IMR-90 (cell line): ENCODE measurements at regions not wholly inside any gene's neighbourhood (a gene's known extent, or its start where the extent isn't known, plus 50 kb on each side); places are given as distances from the start of the nearest gene placed in this dataset.

Experiments
- ATAC-seq: fragments of 200-7000 bp; cut with Tn5 transposase; 2 replicates; pipeline ENCODE4 v1.9.1; 2020; ENCODE audit warnings: low read depth, mild to moderate bottlenecking, moderate library complexity
- BruUV-seq: library from RNA; stranded (reverse); fragments of 400-500 nt; replicated peaks from 2 replicates; lab custom pipeline; 2021; lab: Mats Ljungman, UMichigan
- CTCF ChIA-PET: fragments of 300-600 bp; formaldehyde crosslinking; extraction: SDS; loops from one replicate; lab custom pipeline; 2021; ENCODE audit warnings: antibody characterized with exemption; lab: Yijun Ruan, JAX
- POLR2A ChIA-PET: fragments of 300-600 bp; sonication (Branson Sonifier 250); formaldehyde crosslinking; loops from one replicate; lab custom pipeline; 2022; ENCODE audit warnings: antibody characterized with exemption; ENCODE audit not compliant: unreplicated experiment; lab: Charles Lee
- DNase-seq: peaks from one replicate; pipeline ENCODE4 v3.0.0; 2013
- H2AFZ ChIP-seq: replicated peaks from 2 replicates; pipeline ENCODE3; 2013; ENCODE audit warnings: low read length, mild to moderate bottlenecking; ENCODE audit not compliant: poor library complexity
- H2AK5ac ChIP-seq: 2 replicates; pipeline ENCODE4 v1.6.1; 2013; ENCODE audit warnings: low read depth, low read length, inconsistent platforms
- H2AK9ac ChIP-seq: replicated peaks from 2 replicates; pipeline ENCODE3; 2013; ENCODE audit warnings: mild to moderate bottlenecking, low read depth, low read length, moderate library complexity; ENCODE audit not compliant: poor library complexity
- H2BK120ac ChIP-seq: 2 replicates; pipeline ENCODE4 v1.6.1; 2013; ENCODE audit warnings: low read depth, low read length, inconsistent platforms
- H2BK15ac ChIP-seq: 3 replicates; pipeline ENCODE4 v1.6.1; 2013; ENCODE audit warnings: low read depth, low read length, inconsistent platforms
- H2BK20ac ChIP-seq: 2 replicates; pipeline ENCODE4 v1.6.1; 2013; ENCODE audit warnings: low read depth, mild to moderate bottlenecking, inconsistent platforms, low read length, moderate library complexity
- H2BK5ac ChIP-seq: 2 replicates; pipeline ENCODE4 v1.6.1; 2013; ENCODE audit warnings: mild to moderate bottlenecking, low read depth, low read length, inconsistent platforms; ENCODE audit not compliant: poor library complexity, severe bottlenecking
- H3K14ac ChIP-seq: replicated peaks from 2 replicates; pipeline ENCODE4 v1.6.1; 2013; ENCODE audit warnings: low read depth, low read length, inconsistent platforms
- H3K18ac ChIP-seq: 2 replicates; pipeline ENCODE4 v1.6.1; 2013; ENCODE audit warnings: low read depth, low read length, control low read depth
- H3K23ac ChIP-seq: 2 replicates; pipeline ENCODE4 v1.6.1; 2013; ENCODE audit warnings: low read depth, low read length, inconsistent platforms
- H3K27ac ChIP-seq: 2 replicates; pipeline ENCODE4 v1.5.1; 2013; ENCODE audit warnings: mild to moderate bottlenecking, control low read depth, low read length; ENCODE audit not compliant: insufficient read depth
- H3K27me3 ChIP-seq: 2 replicates; pipeline ENCODE4 v1.6.1; 2013; ENCODE audit warnings: low read length; ENCODE audit not compliant: control insufficient read depth, insufficient read depth
- H3K36me3 ChIP-seq: 2 replicates; pipeline ENCODE4 v1.6.1; 2013; ENCODE audit warnings: low read length, mixed read lengths; ENCODE audit not compliant: control insufficient read depth, insufficient read depth
- H3K4ac ChIP-seq: 2 replicates; pipeline ENCODE4 v1.6.1; 2013; ENCODE audit warnings: low read depth, low read length, inconsistent platforms
- H3K4me1 ChIP-seq: 2 replicates; pipeline ENCODE4 v1.6.1; 2013; ENCODE audit warnings: low read length, mixed read lengths; ENCODE audit not compliant: control insufficient read depth, insufficient read depth
- H3K4me2 ChIP-seq: 2 replicates; pipeline ENCODE4 v1.6.1; 2013; ENCODE audit warnings: low read depth, mild to moderate bottlenecking, control low read depth, low read length, moderate library complexity
- H3K4me3 ChIP-seq: 2 replicates; pipeline ENCODE4 v1.5.1; 2013; ENCODE audit warnings: low read depth, mild to moderate bottlenecking, control low read depth, low read length, moderate library complexity; ENCODE audit not compliant: insufficient read depth
- H3K56ac ChIP-seq: 2 replicates; pipeline ENCODE4 v1.6.1; 2013; ENCODE audit warnings: low read length, inconsistent platforms; ENCODE audit not compliant: insufficient read depth; ENCODE audit errors: extremely low read depth
- H3K79me1 ChIP-seq, 2 experiments: 2 replicates each; pipeline ENCODE4 v1.6.1; 2013; ENCODE audit warnings: low read length in 2 of 2, inconsistent platforms in 1 of 2, low read depth in 1 of 2
- H3K9ac ChIP-seq: 2 replicates; pipeline ENCODE4 v1.6.1; 2013; ENCODE audit warnings: low read depth, low read length, control low read depth
- H3K9me1 ChIP-seq: 2 replicates; pipeline ENCODE4 v1.6.1; 2013; ENCODE audit warnings: low read length, inconsistent platforms; ENCODE audit not compliant: insufficient read depth
- H3K9me3 ChIP-seq: 2 replicates; pipeline ENCODE4 v1.6.1; 2013; ENCODE audit warnings: low read length; ENCODE audit not compliant: control insufficient read depth, insufficient read depth
- H4K20me1 ChIP-seq: 2 replicates; pipeline ENCODE4 v1.6.1; 2013; ENCODE audit warnings: low read length, inconsistent platforms; ENCODE audit not compliant: insufficient read depth
- H4K5ac ChIP-seq: 2 replicates; pipeline ENCODE4 v1.6.1; 2013; ENCODE audit warnings: mild to moderate bottlenecking, low read depth, low read length, control low read depth
- H4K8ac ChIP-seq, 2 experiments: 2 replicates each; pipeline ENCODE4 v1.6.1; 2013; ENCODE audit warnings: low read depth in 2 of 2, low read length in 2 of 2, control low read depth in 1 of 2, inconsistent platforms in 1 of 2
- H4K91ac ChIP-seq: 2 replicates; pipeline ENCODE4 v1.6.1; 2013; ENCODE audit warnings: low read depth, low read length, inconsistent platforms; ENCODE audit not compliant: insufficient read depth
- CEBPB ChIP-seq: IDR thresholded peaks from 2 replicates; pipeline ENCODE4 v1.6.1; 2012; ENCODE audit warnings: low read depth, low read length, improper control_type of control experiment
- MAZ ChIP-seq: IDR thresholded peaks from 2 replicates; pipeline ENCODE4 v1.6.1; 2012; ENCODE audit warnings: low read depth, mild to moderate bottlenecking, low read length, improper control_type of control experiment, moderate library complexity, borderline replicate concordance
- MXI1 ChIP-seq: IDR thresholded peaks from 2 replicates; pipeline ENCODE4 v1.6.1; 2012; ENCODE audit warnings: low read depth, mild to moderate bottlenecking, low read length, moderate library complexity, borderline replicate concordance
- RAD21 ChIP-seq: IDR thresholded peaks from 2 replicates; pipeline ENCODE4 v1.6.1; 2012; ENCODE audit warnings: low read length, improper control_type of control experiment
- SMC3 ChIP-seq: fragments of 150-350 bp; IDR thresholded peaks from 2 replicates; pipeline ENCODE4 v1.6.1; 2016; ENCODE audit warnings: low read depth, mild to moderate bottlenecking, antibody characterized with exemption, low read length, moderate library complexity
- WGBS, 2 experiments: methylation state at CpG; one replicate each; pipeline versions ENCODE4 v1.1.5 to v1.1.7; 2013; ENCODE audit warnings: missing lambda C conversion rate in 2 of 2; ENCODE audit not compliant: insufficient read length in 1 of 2; ENCODE audit errors: extremely low coverage in 2 of 2; 5-methylcytosine and 5-hydroxymethylcytosine counted together
- dilution Hi-C: fragments of 300-500 bp; cut with HindIII; formaldehyde crosslinking; loops from one replicate; pipeline ENCODE4 v1.14.3; 2018; ENCODE audit warnings: low sequenced_read_pairs; ENCODE audit not compliant: unreplicated experiment
- in situ Hi-C: fragments of 300-500 bp; cut with MboI; formaldehyde crosslinking; loops from 3 replicates; pipeline ENCODE4 v1.14.3; 2019; ENCODE audit warnings: low sequenced_read_pairs, inconsistent platforms, mixed read lengths
- intact Hi-C: fragments of 100-400 bp; cut with micrococcal nuclease; formaldehyde crosslinking; loops from 2 replicates; pipeline ENCODE4 v1.10.0; 2022

- no peaks in the 10 kb centered on the region for H3K36me3 ChIP-seq
- no peak overlapping the region for H4K5ac ChIP-seq
- H4K20me1 ChIP-seq, result no peaks in the 10 kb centered on the region
- no peak overlapping the region for H2BK15ac ChIP-seq
- H3K4me2 ChIP-seq, result no peak overlapping the region
- H4K8ac ChIP-seq, result no peak overlapping the region
- DNase-seq (peak; percentile 24), ATAC-seq (no peak)
- WGBS, 2 experiments, result no CpG with 5 or more reads among the region's 1 CpG
- H3K18ac ChIP-seq, result no peak overlapping the region
- no peak overlapping the region for H2AK9ac ChIP-seq
- no peak overlapping the region for H2BK20ac ChIP-seq
- no peak overlapping the region for H2BK5ac ChIP-seq
- H3K27me3 ChIP-seq, result no peaks in the 10 kb centered on the region
- ChIA-PET POLR2A (no interaction called here), CTCF (no interaction called here)
- no peaks in the 10 kb centered on the region for H3K79me1 ChIP-seq
- dilution Hi-C loops, result no loop called here
- H3K9me1 ChIP-seq, result peaks cover 4% of the 10 kb centered on the region
- no peak overlapping the region for H3K4me3 ChIP-seq
- no peak overlapping the region for H3K23ac ChIP-seq
- H3K4me1 ChIP-seq, result peaks cover 7% of the 10 kb centered on the region
- H2BK120ac ChIP-seq, result no peak overlapping the region
- intact Hi-C loops, result no loop called here
- no peak overlapping the region for H3K4ac ChIP-seq
- in situ Hi-C loops, result no loop called here
- no peak overlapping the region for H3K9ac ChIP-seq
- TF ChIP-seq MAZ (no peak), MXI1 (no peak), SMC3 (no peak), RAD21 (no peak), CEBPB (no peak)
- H2AFZ ChIP-seq, result no peak overlapping the region
- no peak overlapping the region for H3K56ac ChIP-seq
- H3K27ac ChIP-seq, result no peak overlapping the region
- no peaks in the 10 kb centered on the region for H3K9me3 ChIP-seq
- H3K14ac ChIP-seq, result no peak overlapping the region
- no peak overlapping the region for H2AK5ac ChIP-seq
- no TSS peak for BruUV-seq
- H4K91ac ChIP-seq, result no peak overlapping the region
Observed at GRCh38 chr3:154792828-154793227, 287.3 kb upstream of the MME start.
